GM12878 (cell line): ENCODE measurements at regions not wholly inside any gene's neighbourhood (a gene's known extent, or its start where the extent isn't known, plus 50 kb on each side); places are given as distances from the start of the nearest gene placed in this dataset.

ENCODE experiments used
- EP300 ChIP-seq, 2 experiments: fragments of 150-350 bp in 1 of 2; IDR thresholded peaks; 2 replicates each; pipeline ENCODE4 v1.6.1; 2011 to 2012; ENCODE audit warnings: low read depth in 2 of 2, low read length in 2 of 2, borderline replicate concordance in 1 of 2, improper control_type of control experiment in 1 of 2, inconsistent platforms in 1 of 2; ENCODE audit not compliant: control insufficient read depth in 1 of 2
- EZH2 ChIP-seq: IDR thresholded peaks from 2 replicates; pipeline ENCODE4 v1.6.1; 2012; ENCODE audit warnings: low read depth, mild to moderate bottlenecking, control low read depth, inconsistent platforms, low read length, borderline replicate concordance; ENCODE audit not compliant: control insufficient read depth
- FOXK2 ChIP-seq: fragments of 450-650 bp; IDR thresholded peaks from 2 replicates; pipeline ENCODE4 v1.6.1; 2017; ENCODE audit warnings: mild to moderate bottlenecking, moderate library complexity
- POLR2A ChIP-seq: IDR thresholded peaks from 2 replicates; pipeline ENCODE4 v1.6.1; 2011; ENCODE audit warnings: low read depth, mild to moderate bottlenecking, low read length
- POLR2AphosphoS5 ChIP-seq: IDR thresholded peaks from 2 replicates; pipeline ENCODE4 v1.6.1; 2011; ENCODE audit warnings: mild to moderate bottlenecking, low read length, inconsistent platforms
- POU2F2 ChIP-seq: IDR thresholded peaks from 3 replicates; pipeline ENCODE4 v1.6.1; 2011; ENCODE audit warnings: low read depth, mild to moderate bottlenecking, low read length, borderline replicate concordance
- RFX5 ChIP-seq: IDR thresholded peaks from 2 replicates; pipeline ENCODE4 v1.6.1; 2011; ENCODE audit warnings: low read depth, low read length, improper control_type of control experiment
- SMC3 ChIP-seq: IDR thresholded peaks from 2 replicates; pipeline ENCODE4 v1.6.1; 2011; ENCODE audit warnings: low read length, improper control_type of control experiment, borderline replicate concordance
- SRF ChIP-seq, 2 experiments: IDR thresholded peaks; 2 replicates each; pipeline ENCODE4 v1.6.1; 2011; ENCODE audit warnings: low read depth in 2 of 2, low read length in 2 of 2, mild to moderate bottlenecking in 1 of 2, moderate library complexity in 1 of 2
- TF ChIP-seq, protein P1 (sequence below), 3 experiments: IDR thresholded peaks in 2 of 3; conservative IDR thresholded peaks in 1 of 3; 2 replicates each; pipeline ENCODE4 v1.5.1; 2011; ENCODE audit warnings: low read depth in 3 of 3, low read length in 3 of 3, mild to moderate bottlenecking in 3 of 3, control low read depth in 2 of 3, moderate library complexity in 2 of 3, inconsistent platforms in 1 of 3, mixed read lengths in 1 of 3; ENCODE audit not compliant: control insufficient read depth in 2 of 3, insufficient read depth in 1 of 3; ENCODE audit errors: extremely low read depth in 1 of 3

DNA sequence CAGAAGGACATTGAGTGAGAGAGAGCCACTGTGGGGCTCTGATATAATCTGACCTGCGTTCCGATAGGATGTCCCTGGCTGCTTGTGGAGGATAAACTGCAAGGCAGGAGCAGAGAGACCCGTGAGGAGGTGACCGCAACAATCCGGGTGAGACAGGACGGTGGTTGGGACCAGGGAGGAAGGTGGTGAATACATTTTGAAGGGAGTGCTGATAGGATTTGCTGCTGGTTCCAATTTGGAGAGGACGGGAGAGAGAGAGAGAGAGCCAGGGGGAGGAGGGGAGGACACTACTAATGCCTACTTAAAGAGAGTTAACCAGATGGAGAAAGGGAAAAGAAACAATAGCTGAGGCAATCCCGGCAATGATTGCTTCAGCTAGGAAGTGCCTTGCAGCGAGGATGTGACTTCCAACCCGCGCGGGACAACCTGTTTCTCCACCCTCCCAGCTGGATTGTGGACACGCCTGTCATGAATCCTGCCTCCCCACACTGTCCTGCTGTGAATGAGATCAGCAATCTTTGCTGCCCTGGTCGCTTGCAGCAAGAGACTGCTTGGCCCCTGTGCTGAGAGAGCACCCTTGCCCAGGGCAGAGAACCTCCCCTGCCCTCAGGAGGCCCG, 199.0 kb upstream of the KCNG1 start:
- TF ChIP-seq POU2F2 (no peak), SMC3 (no peak), POLR2A (no peak), SRF (IDR thresholded peaks at IDR 0.05; ENCODE audit: low read depth in 2 of 2, low read length in 2 of 2) (no peak), EZH2 (no peak), FOXK2 (no peak), POLR2AphosphoS5 (no peak), RFX5 (no peak), EP300 (IDR thresholded peaks at IDR 0.05; ENCODE audit: borderline replicate concordance in 1 of 2, control insufficient read depth in 1 of 2, low read depth in 2 of 2, low read length in 2 of 2) (no peak)
- TF ChIP-seq, protein P1, sequence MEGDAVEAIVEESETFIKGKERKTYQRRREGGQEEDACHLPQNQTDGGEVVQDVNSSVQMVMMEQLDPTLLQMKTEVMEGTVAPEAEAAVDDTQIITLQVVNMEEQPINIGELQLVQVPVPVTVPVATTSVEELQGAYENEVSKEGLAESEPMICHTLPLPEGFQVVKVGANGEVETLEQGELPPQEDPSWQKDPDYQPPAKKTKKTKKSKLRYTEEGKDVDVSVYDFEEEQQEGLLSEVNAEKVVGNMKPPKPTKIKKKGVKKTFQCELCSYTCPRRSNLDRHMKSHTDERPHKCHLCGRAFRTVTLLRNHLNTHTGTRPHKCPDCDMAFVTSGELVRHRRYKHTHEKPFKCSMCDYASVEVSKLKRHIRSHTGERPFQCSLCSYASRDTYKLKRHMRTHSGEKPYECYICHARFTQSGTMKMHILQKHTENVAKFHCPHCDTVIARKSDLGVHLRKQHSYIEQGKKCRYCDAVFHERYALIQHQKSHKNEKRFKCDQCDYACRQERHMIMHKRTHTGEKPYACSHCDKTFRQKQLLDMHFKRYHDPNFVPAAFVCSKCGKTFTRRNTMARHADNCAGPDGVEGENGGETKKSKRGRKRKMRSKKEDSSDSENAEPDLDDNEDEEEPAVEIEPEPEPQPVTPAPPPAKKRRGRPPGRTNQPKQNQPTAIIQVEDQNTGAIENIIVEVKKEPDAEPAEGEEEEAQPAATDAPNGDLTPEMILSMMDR (IDR thresholded peaks at IDR 0.05 in 2 of 3, conservative IDR thresholded peaks at IDR 0.05 in 1 of 3; ENCODE audit: control insufficient read depth in 2 of 3, extremely low read depth in 1 of 3, insufficient read depth in 1 of 3, low read depth in 3 of 3, low read length in 3 of 3), result no peak
